H1 (cell line): ENCODE measurements at regions not wholly inside any gene's neighbourhood (a gene's known extent, or its start where the extent isn't known, plus 50 kb on each side); places are given as distances from the start of the nearest gene placed in this dataset.

Source experiments
- BACH1 ChIP-seq: IDR thresholded peaks from 2 replicates; pipeline ENCODE4 v1.6.1; 2012; ENCODE audit warnings: low read length, improper control_type of control experiment
- EP300 ChIP-seq, 2 experiments: IDR thresholded peaks; 1 replicate in 1 of 2; 2 replicates in 1 of 2; pipeline ENCODE4 v1.6.1; 2011 to 2012; ENCODE audit warnings: low read depth in 2 of 2, low read length in 2 of 2, mild to moderate bottlenecking in 2 of 2, borderline replicate concordance in 1 of 2, inconsistent platforms in 1 of 2, moderate library complexity in 1 of 2
- POLR2A ChIP-seq, 2 experiments: IDR thresholded peaks; 1 replicate in 1 of 2; 2 replicates in 1 of 2; pipeline ENCODE4 v1.6.1; 2011; ENCODE audit warnings: low read depth in 2 of 2, low read length in 2 of 2, mild to moderate bottlenecking in 2 of 2; ENCODE audit errors: control extremely low read depth in 1 of 2
- POLR2AphosphoS5 ChIP-seq: IDR thresholded peaks from 2 replicates; pipeline ENCODE4 v1.6.1; 2011; ENCODE audit warnings: low read depth, low read length
- RFX5 ChIP-seq: IDR thresholded peaks from 2 replicates; pipeline ENCODE4 v1.6.1; 2011; ENCODE audit warnings: low read depth, low read length, improper control_type of control experiment, borderline replicate concordance
- SP1 ChIP-seq: IDR thresholded peaks from 2 replicates; pipeline ENCODE4 v1.6.1; 2011; ENCODE audit warnings: low read depth, low read length
- SP4 ChIP-seq: IDR thresholded peaks from 2 replicates; pipeline ENCODE4 v1.6.1; 2012; ENCODE audit warnings: low read length, inconsistent platforms
- TAF1 ChIP-seq: IDR thresholded peaks from 2 replicates; pipeline ENCODE4 v1.6.1; 2011; ENCODE audit warnings: mild to moderate bottlenecking, low read depth, low read length
- TCF12 ChIP-seq: IDR thresholded peaks from 2 replicates; pipeline ENCODE4 v1.6.1; 2011; ENCODE audit warnings: low read depth, mild to moderate bottlenecking, low read length
- TF ChIP-seq, protein P1 (sequence below), 3 experiments: IDR thresholded peaks; 1 replicate in 2 of 3; 2 replicates in 1 of 3; pipeline versions ENCODE4 v1.5.1 to v1.6.1; 2011; ENCODE audit warnings: low read length in 3 of 3, mild to moderate bottlenecking in 3 of 3, inconsistent platforms in 2 of 3, low read depth in 1 of 3, moderate library complexity in 1 of 3; ENCODE audit not compliant: insufficient read depth in 1 of 3; ENCODE audit errors: control extremely low read depth in 1 of 3

DNA sequence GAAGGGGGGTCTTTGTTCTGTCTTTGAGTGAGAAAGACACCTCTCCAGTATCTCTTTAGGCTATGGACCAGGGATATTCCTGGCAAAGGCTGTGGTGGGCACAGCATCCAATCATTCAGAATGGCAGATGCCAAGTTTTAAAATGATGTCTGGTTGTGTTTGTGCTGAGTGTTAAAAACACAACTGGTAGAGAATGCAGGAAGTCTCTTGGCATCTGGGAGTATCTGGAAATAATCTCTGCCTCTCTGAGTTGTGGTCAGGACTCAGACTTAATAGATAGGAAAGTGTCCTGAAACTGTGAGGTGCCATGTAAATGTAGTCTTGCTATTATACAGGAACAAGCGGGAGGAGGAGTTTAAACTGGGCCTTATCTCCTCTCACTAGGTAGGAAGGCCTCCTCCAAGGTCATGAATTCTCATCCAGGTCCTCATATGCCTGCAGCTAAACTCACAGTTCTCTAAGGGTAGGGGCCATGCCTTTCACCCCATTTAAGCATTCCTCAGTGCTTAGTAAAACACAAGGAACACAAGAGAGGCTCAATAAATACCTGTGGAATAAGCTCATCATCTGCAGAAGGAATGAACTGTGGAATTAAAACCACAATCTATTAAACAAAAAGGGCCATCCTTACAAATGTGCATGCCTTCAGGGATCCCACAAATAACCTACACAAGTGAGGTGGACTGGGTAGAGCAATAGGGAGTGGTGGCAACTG is 317.6 kb downstream of the CBLN1 start:
- TF ChIP-seq SP4 (no peak), RFX5 (no peak), BACH1 (no peak), EP300 (IDR thresholded peaks at IDR 0.05; ENCODE audit: borderline replicate concordance in 1 of 2, low read depth in 2 of 2, low read length in 2 of 2) (no peak), TAF1 (no peak), TCF12 (no peak), POLR2AphosphoS5 (no peak), SP1 (no peak), POLR2A (IDR thresholded peaks at IDR 0.05; ENCODE audit: control extremely low read depth in 1 of 2, low read depth in 2 of 2, low read length in 2 of 2) (no peak)
- TF ChIP-seq, protein P1, sequence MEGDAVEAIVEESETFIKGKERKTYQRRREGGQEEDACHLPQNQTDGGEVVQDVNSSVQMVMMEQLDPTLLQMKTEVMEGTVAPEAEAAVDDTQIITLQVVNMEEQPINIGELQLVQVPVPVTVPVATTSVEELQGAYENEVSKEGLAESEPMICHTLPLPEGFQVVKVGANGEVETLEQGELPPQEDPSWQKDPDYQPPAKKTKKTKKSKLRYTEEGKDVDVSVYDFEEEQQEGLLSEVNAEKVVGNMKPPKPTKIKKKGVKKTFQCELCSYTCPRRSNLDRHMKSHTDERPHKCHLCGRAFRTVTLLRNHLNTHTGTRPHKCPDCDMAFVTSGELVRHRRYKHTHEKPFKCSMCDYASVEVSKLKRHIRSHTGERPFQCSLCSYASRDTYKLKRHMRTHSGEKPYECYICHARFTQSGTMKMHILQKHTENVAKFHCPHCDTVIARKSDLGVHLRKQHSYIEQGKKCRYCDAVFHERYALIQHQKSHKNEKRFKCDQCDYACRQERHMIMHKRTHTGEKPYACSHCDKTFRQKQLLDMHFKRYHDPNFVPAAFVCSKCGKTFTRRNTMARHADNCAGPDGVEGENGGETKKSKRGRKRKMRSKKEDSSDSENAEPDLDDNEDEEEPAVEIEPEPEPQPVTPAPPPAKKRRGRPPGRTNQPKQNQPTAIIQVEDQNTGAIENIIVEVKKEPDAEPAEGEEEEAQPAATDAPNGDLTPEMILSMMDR (IDR thresholded peaks at IDR 0.05; ENCODE audit: control extremely low read depth in 1 of 3, insufficient read depth in 1 of 3, low read depth in 1 of 3, low read length in 3 of 3), result no peak
